GM13977 (cell line): ENCODE measurements at regions not wholly inside any gene's neighbourhood (a gene's known extent, or its start where the extent isn't known, plus 50 kb on each side); places are given as distances from the start of the nearest gene placed in this dataset.
"Not testable (repeated sequence)": the region's sequence is repeated elsewhere in the genome, so short reads cannot be mapped to it uniquely, and the experiment has no call there.

ENCODE experiments used
- DNase-seq: peaks from one replicate; pipeline ENCODE4 v3.0.0; 2012; ENCODE audit warnings: low spot score
- in situ Hi-C: fragments of 300-500 bp; cut with MboI; formaldehyde crosslinking; loops from one replicate; pipeline ENCODE4 v1.12.0; 2022; ENCODE audit warnings: low sequenced_read_pairs, low pct_unique_long_range_greater_than_20kb, mixed read lengths, inconsistent platforms; ENCODE audit not compliant: unreplicated experiment
- TF ChIP-seq, protein P1 (sequence below): IDR thresholded peaks from 2 replicates; pipeline ENCODE4 v1.5.1; 2012; ENCODE audit warnings: mild to moderate bottlenecking, control low read depth; ENCODE audit not compliant: insufficient read depth; ENCODE audit errors: extremely low read depth, missing control alignments

DNA sequence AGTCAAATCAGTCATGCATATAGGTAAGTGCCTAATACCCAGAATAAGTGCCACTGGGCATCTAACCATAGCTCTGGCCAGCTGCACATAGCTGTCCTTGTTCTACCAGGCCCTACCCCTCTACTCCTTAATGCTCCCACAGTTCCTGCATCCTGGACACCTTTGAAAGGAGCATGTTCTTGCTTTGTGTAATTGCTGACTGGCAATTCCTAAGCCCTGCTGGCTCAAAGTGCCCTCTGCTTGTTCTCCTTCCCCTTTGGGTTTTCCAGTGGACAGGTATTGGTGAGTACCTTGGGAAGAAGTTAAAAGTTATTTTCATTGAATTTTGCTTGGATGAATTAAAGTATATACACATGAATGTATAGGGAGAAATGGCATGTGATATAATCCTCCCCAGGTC lies 516.4 kb downstream of the ETNK1 start:
- TF ChIP-seq, protein P1, sequence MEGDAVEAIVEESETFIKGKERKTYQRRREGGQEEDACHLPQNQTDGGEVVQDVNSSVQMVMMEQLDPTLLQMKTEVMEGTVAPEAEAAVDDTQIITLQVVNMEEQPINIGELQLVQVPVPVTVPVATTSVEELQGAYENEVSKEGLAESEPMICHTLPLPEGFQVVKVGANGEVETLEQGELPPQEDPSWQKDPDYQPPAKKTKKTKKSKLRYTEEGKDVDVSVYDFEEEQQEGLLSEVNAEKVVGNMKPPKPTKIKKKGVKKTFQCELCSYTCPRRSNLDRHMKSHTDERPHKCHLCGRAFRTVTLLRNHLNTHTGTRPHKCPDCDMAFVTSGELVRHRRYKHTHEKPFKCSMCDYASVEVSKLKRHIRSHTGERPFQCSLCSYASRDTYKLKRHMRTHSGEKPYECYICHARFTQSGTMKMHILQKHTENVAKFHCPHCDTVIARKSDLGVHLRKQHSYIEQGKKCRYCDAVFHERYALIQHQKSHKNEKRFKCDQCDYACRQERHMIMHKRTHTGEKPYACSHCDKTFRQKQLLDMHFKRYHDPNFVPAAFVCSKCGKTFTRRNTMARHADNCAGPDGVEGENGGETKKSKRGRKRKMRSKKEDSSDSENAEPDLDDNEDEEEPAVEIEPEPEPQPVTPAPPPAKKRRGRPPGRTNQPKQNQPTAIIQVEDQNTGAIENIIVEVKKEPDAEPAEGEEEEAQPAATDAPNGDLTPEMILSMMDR: no peak
- no peak for DNase-seq
- in situ Hi-C loops: no loop called here

DNA sequence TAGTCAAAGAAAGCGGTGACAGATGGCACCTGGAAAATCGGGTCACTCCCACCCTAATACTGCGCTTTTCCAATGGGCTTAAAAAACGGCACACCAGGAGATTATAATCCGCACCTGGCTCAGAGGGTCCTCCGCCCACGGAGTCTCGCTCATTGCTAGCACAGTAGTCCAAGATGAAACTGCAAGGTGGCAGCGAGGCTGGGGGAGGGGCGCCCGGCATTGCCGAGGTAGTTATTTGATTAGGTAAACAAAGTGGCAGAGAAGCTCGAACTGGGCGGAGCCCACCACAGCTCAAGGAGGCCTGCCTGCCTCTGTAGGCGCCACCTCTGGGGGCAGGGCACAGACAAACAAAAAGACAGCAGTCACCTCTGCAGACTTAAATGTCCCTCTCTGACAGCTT lies 521.1 kb downstream of the ETNK1 start:
- DNase-seq, in situ Hi-C loops: not testable (repeated sequence)

DNA sequence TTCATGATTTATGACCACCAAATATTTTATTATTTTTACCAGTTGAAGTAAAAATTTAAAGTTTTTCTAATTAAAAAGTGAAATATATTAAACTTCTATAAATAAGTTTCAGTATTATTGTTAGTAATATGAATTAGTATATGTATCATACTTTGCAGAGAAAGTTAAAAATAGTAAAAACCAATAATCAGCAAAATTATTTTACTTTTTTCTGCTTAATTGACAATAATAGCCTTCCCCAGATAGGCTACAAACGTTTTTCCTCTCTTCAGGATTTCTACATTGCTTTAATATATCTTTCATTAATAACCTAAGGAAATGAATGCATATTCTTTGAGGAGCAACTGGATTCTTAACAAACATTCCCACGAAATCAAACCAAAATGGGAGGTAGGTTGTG lies 543.5 kb downstream of the ETNK1 start:
- in situ Hi-C loops: no loop called here
- TF ChIP-seq, protein P1: no peak
- no peak for DNase-seq

DNA sequence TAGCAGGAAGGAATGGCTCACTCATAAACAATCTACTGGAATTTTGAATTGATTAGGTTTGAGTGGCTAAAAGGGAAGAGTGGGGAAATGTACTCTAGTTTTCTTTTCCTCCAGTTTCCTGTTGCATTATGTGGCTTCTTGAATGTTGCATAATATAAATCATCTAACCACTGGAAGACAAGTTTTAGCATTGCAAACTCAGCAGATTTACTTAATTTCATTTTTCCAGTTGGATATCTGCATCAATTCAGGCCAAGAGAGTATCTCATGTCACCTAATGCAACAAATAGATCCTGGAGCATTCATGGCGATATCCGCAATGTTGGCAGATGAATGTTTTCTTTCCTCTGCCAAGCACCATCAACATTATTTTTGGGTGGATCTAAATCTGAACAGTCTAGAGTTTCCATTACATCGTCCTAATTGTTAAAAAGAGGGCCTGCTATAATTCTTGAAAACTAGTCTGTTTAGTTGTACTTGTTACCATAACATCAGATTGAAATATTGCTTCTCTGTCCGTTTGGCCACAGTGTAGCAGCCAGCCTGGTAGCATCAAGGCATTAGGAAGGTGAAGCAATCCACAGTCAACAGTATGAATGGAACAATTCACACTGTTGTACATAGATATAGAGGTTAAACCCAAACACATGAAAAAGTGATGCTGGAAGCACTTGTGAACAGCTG lies 544.2 kb downstream of the ETNK1 start:
- DNase-seq: no peak
- in situ Hi-C loops: no loop called here
- TF ChIP-seq, protein P1: no peak

DNA sequence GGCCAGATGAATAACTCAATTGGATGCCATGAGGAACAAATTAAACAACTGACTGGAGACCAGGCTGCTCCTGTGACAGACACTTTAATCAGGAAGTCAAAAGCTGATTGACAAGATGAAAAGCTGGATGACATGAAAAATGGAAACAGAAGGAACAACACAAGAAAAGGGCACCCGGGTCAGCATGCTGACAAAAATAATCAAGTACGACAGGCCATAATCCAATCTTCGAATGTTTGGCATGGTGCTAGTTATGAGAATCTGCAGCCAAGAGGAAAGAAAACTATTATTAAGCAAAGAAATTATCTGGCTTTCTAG lies 544.7 kb downstream of the ETNK1 start:
- TF ChIP-seq, protein P1: no peak
- no peak for DNase-seq
- in situ Hi-C loops: no loop called here

DNA sequence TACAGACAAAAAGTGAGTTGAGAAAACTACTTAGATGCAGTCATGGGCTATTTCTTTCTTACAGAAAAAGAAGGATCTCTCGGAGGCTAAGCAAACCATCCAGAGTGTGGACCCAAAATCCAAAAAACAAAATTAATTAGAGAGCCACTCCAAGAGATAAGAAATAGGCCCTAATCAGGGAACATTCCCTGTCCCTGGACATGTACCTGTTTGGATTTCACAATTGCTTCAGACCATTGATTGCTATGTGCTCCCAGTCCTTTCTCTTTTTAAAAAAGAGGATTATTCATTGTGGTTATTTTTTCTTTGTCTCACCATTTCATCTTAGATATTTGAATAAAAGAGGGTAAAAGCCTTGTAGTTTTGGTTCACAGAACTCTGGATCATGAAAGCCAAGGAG lies 549.9 kb downstream of the ETNK1 start:
- TF ChIP-seq, protein P1: no peak
- no peak for DNase-seq
- in situ Hi-C loops: no loop called here

DNA sequence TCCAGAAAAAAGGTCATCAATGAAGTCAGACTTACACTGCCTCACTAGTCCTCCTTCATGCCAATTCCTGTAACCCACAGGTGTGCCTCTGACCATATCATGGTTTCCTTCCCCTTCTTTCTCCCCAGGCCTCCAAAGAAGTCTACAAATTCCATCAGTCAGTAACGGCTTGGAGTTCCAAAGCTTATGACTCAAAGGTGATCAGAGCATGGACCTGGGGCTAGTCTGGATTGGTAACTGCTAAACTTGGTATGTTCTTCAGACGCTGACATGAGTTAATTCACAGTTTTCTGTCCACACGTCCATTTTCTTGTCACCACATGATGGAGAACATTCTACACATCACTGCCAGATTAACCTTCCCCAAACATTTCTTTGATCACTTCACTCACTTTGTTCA lies 560.4 kb downstream of the ETNK1 start:
- no peak for DNase-seq
- in situ Hi-C loops: no loop called here
- TF ChIP-seq, protein P1: no peak
